ENCODE measurements at regions not wholly inside any gene's neighbourhood (a gene's known extent, or its start where the extent isn't known, plus 50 kb on each side); places are given as distances from the start of the nearest gene placed in this dataset.

DNA sequence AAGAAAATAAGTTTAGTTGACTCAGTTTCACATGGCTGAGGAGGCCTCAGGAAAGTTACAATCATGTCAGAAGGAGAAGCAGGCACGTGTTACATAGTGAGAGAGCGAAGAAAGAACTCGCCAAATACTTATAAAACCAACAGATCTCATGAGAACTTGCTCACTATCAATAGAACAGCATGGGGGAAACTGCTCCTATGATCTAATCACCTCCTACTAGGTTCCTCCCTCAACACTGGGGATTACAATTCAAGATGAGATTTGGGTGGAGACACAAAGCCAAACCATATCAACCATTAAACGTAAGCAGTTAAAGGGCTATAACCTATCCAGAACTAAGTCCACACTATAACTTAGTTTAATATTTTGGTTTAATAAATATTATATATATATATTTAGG, 113.8 kb upstream of the ADGRL3 start:
- TF ChIP-seq, protein P1, sequence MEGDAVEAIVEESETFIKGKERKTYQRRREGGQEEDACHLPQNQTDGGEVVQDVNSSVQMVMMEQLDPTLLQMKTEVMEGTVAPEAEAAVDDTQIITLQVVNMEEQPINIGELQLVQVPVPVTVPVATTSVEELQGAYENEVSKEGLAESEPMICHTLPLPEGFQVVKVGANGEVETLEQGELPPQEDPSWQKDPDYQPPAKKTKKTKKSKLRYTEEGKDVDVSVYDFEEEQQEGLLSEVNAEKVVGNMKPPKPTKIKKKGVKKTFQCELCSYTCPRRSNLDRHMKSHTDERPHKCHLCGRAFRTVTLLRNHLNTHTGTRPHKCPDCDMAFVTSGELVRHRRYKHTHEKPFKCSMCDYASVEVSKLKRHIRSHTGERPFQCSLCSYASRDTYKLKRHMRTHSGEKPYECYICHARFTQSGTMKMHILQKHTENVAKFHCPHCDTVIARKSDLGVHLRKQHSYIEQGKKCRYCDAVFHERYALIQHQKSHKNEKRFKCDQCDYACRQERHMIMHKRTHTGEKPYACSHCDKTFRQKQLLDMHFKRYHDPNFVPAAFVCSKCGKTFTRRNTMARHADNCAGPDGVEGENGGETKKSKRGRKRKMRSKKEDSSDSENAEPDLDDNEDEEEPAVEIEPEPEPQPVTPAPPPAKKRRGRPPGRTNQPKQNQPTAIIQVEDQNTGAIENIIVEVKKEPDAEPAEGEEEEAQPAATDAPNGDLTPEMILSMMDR (IDR thresholded peaks at IDR 0.05), result no peak
- TF ChIP-seq POLR2A (IDR thresholded peaks at IDR 0.05; ENCODE audit: low read depth), result no peak
